ENCODE measurements at regions not wholly inside any gene's neighbourhood (a gene's known extent, or its start where the extent isn't known, plus 50 kb on each side); places are given as distances from the start of the nearest gene placed in this dataset.

GRCh38 chr2:96423828-96424227 is 81.3 kb downstream of the NEURL3 start:
- TF ChIP-seq CTCF (conservative IDR thresholded peaks at IDR 0.05) (no peak), ZFX (IDR thresholded peaks at IDR 0.05) (no peak)

Measured in C4-2B (cell line).